PFSK-1 (cell line): ENCODE measurements at regions not wholly inside any gene's neighbourhood (a gene's known extent, or its start where the extent isn't known, plus 50 kb on each side); places are given as distances from the start of the nearest gene placed in this dataset.

Source experiments
- POLR2AphosphoS5 ChIP-seq: IDR thresholded peaks from 2 replicates; pipeline ENCODE4 v1.6.1; 2012; ENCODE audit warnings: low read depth, mild to moderate bottlenecking, control low read depth, low read length, moderate library complexity
- TAF1 ChIP-seq: IDR thresholded peaks from 2 replicates; pipeline ENCODE4 v1.6.1; 2012; ENCODE audit warnings: low read length, control low read depth, borderline replicate concordance; ENCODE audit not compliant: insufficient read depth

- TF ChIP-seq TAF1 (no peak), POLR2AphosphoS5 (no peak)
Observed at GRCh38 chr1:221200464-221200863, 321.2 kb downstream of the HLX start.
